ENCODE measurements at regions not wholly inside any gene's neighbourhood (a gene's known extent, or its start where the extent isn't known, plus 50 kb on each side); places are given as distances from the start of the nearest gene placed in this dataset.

DNA sequence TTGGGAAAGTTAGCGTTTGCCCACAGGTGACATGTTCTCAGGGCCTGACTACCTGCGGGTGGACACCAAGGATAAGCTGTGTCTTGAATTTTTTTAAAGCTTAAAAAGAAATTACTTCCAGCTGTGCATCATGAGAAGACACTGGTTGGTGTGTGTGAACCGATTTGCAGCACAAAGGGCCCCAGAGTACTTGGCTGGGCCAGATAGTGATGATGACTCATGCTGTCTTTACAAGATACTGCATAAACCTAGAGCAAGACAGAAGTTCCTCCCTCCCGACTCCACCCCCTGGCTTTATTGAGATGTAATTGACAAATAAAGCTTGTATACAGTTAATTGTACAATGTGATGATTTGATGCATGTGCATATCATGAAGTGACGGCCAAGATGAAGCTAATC is 212.8 kb downstream of the NXNL2 start:
- TF ChIP-seq CTCF (IDR thresholded peaks at IDR 0.05) (no peak), POLR2A (IDR thresholded peaks at IDR 0.05) (no peak)

Measured in lower leg skin (tissue), 3 donors.